Karpas-422 (cell line): ENCODE measurements at regions not wholly inside any gene's neighbourhood (a gene's known extent, or its start where the extent isn't known, plus 50 kb on each side); places are given as distances from the start of the nearest gene placed in this dataset. TPM values are rescaled to one million over a fixed set of nuclear protein-coding genes. Genes with fewer than 3 reads are reported as not detected.
A peak's percentile ranks its signal among the peaks of the same experiment; 100 is the strongest.

Experiments
- DNase-seq: peaks from one replicate; pipeline ENCODE4 v3.0.0-alpha.2; 2015
- H2AFZ ChIP-seq: fragments of 200-600 bp; sonication (generic); 2 replicates; pipeline ENCODE4 v1.6.1; 2014; ENCODE audit warnings: antibody characterized with exemption, low read length, mixed read lengths
- H3K27ac ChIP-seq: fragments of 200-600 bp; sonication (generic); 2 replicates; pipeline ENCODE4 v1.5.1; 2014; ENCODE audit warnings: mild to moderate bottlenecking, low read length, moderate library complexity
- H3K27me3 ChIP-seq: fragments of 200-600 bp; sonication (generic); 2 replicates; pipeline ENCODE4 v1.6.1; 2014; ENCODE audit warnings: low read length, mixed read lengths
- H3K36me3 ChIP-seq: fragments of 200-600 bp; sonication (generic); 2 replicates; pipeline ENCODE4 v1.6.1; 2014; ENCODE audit warnings: low read length, mixed read lengths; ENCODE audit not compliant: insufficient read depth
- H3K4me1 ChIP-seq: fragments of 200-600 bp; sonication (generic); 2 replicates; pipeline ENCODE4 v1.6.1; 2014; ENCODE audit warnings: mild to moderate bottlenecking, low read length, mixed read lengths
- H3K4me2 ChIP-seq: fragments of 200-600 bp; sonication (generic); 2 replicates; pipeline ENCODE4 v1.6.1; 2014; ENCODE audit warnings: low read length, low read depth, mild to moderate bottlenecking; ENCODE audit not compliant: poor library complexity, severe bottlenecking
- H3K4me3 ChIP-seq: fragments of 200-600 bp; sonication (generic); 2 replicates; pipeline ENCODE4 v1.5.1; 2014; ENCODE audit warnings: mild to moderate bottlenecking, antibody characterized with exemption, low read length, mixed read lengths
- H3K79me2 ChIP-seq: fragments of 200-600 bp; sonication (generic); 2 replicates; pipeline ENCODE4 v1.6.1; 2014; ENCODE audit warnings: mild to moderate bottlenecking, low read length, mixed read lengths
- H3K9ac ChIP-seq: fragments of 200-600 bp; sonication (generic); 2 replicates; pipeline ENCODE4 v1.6.0; 2014; ENCODE audit warnings: low read length
- H3K9me2 ChIP-seq: fragments of 200-600 bp; sonication (generic), shearing (Covaris generic); replicated peaks from 2 replicates; pipeline ENCODE4 v1.6.0; 2014; ENCODE audit warnings: mild to moderate bottlenecking, low read length, moderate library complexity; ENCODE audit not compliant: insufficient read depth
- H3K9me3 ChIP-seq: fragments of 300-700, 200-600 bp; sonication (generic); 2 replicates; pipeline ENCODE4 v1.6.1; 2014; ENCODE audit warnings: low read length, mixed read lengths
- H4K20me1 ChIP-seq: fragments of 200-600 bp; sonication (generic); 2 replicates; pipeline ENCODE4 v1.6.1; 2014; ENCODE audit warnings: mild to moderate bottlenecking, antibody characterized with exemption, low read length, low read depth; ENCODE audit not compliant: insufficient read depth
- small RNA-seq: library from RNA; depleted of rRNA; stranded (forward); fragments of <200 nt; gene quantifications from one replicate; pipeline ENCODE3, GENCODE V24; 2014

DNA sequence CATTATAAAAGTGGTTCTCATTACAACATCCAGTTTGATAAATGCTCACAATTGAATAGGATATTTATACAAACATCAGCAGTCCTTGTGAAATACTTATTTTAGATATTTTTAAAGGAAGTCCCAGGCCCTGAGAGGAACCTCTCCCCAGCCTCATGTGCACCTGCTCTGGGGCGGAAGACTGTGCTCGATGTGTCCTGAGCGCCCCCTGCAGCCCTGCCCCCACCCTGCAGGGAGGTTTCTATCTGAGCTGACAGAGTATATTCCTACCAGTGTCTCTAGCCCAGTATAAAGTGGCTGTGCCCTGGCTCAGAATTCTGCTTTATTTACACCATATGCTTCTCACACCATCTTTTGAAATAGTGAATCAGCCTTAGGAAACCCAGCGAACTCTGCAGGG is 1349.1 kb downstream of the TMEM121 start:
- Histone ChIP-seq H2AFZ (no peak overlapping the region), H3K4me3 (no peak overlapping the region), H3K4me2 (peak overlapping the region; percentile 33), H3K9me2 (no peaks in the 10 kb centered on the region), H3K36me3 (no peaks in the 10 kb centered on the region), H3K4me1 (peaks cover 14% of the 10 kb centered on the region), H3K9me3 (peaks cover 5% of the 10 kb centered on the region; the same call in 1 of the 2 replicates), H3K9ac (no peak overlapping the region), H3K79me2 (no peaks in the 10 kb centered on the region), H3K27me3 (no peaks in the 10 kb centered on the region; the same call in 1 of the 2 replicates), H4K20me1 (no peaks in the 10 kb centered on the region), H3K27ac (no peak overlapping the region)
- peak; percentile 77 for DNase-seq

DNA sequence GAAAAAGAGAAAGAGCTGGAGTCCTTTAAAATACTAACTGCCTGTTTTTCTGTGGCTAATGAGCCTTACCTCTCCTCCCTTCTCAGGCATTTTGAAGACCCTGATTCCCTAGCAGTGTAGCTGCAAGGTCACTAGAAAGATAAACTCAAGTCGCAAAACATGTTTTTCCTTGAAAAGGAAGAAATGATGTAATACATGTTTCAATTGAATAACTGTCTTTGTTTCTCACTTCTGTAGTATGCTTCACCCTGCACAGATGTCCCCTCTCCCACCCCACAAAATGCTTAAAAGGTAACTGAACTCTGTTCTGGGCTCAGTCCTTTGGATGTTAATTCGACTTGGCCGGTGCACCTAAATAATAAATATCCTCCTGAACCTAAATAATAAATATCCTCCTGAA is 1350.3 kb downstream of the TMEM121 start:
- H3K4me1 ChIP-seq, result peaks cover 14% of the 10 kb centered on the region
- no peaks in the 10 kb centered on the region for H3K36me3 ChIP-seq
- H3K9me3 ChIP-seq, result peaks cover 5% of the 10 kb centered on the region; the same call in 1 of the 2 replicates
- no peak overlapping the region for H2AFZ ChIP-seq
- no peaks in the 10 kb centered on the region; the same call in 1 of the 2 replicates for H3K27me3 ChIP-seq
- no peak overlapping the region for H3K9ac ChIP-seq
- H3K79me2 ChIP-seq, result no peaks in the 10 kb centered on the region
- no peaks in the 10 kb centered on the region; the same call in 1 of the 2 replicates for H3K9me2 ChIP-seq
- DNase-seq, result no peak
- no peak overlapping the region for H3K27ac ChIP-seq
- H3K4me3 ChIP-seq, result no peak overlapping the region
- H3K4me2 ChIP-seq, result no peak overlapping the region
- H4K20me1 ChIP-seq, result no peaks in the 10 kb centered on the region

- no peaks in the 10 kb centered on the region for H3K36me3 ChIP-seq
- H2AFZ ChIP-seq, result no peak overlapping the region
- H4K20me1 ChIP-seq, result no peaks in the 10 kb centered on the region
- no peak for DNase-seq
- H3K4me1 ChIP-seq, result peaks cover 14% of the 10 kb centered on the region
- H3K4me2 ChIP-seq, result no peak overlapping the region
- no peak overlapping the region for H3K9ac ChIP-seq
- no peaks in the 10 kb centered on the region; the same call in 1 of the 2 replicates for H3K27me3 ChIP-seq
- no peaks in the 10 kb centered on the region; the same call in 1 of the 2 replicates for H3K9me2 ChIP-seq
- peaks cover 6% of the 10 kb centered on the region; the same call in 1 of the 2 replicates for H3K9me3 ChIP-seq
- H3K27ac ChIP-seq, result no peak overlapping the region
- H3K4me3 ChIP-seq, result no peak overlapping the region
- H3K79me2 ChIP-seq, result no peaks in the 10 kb centered on the region
Measured at GRCh38 chr14:106877517-106877916, 1351.1 kb downstream of the TMEM121 start.

- H3K9me2 ChIP-seq, result no peaks in the 10 kb centered on the region; the same call in 1 of the 2 replicates
- H3K4me3 ChIP-seq, result no peak overlapping the region
- H3K79me2 ChIP-seq, result no peaks in the 10 kb centered on the region
- no peak overlapping the region for H3K27ac ChIP-seq
- no peak overlapping the region for H3K4me2 ChIP-seq
- peak; percentile 90 for DNase-seq
- no peaks in the 10 kb centered on the region for H4K20me1 ChIP-seq
- no peak overlapping the region for H2AFZ ChIP-seq
- H3K27me3 ChIP-seq, result no peaks in the 10 kb centered on the region; the same call in 1 of the 2 replicates
- H3K9me3 ChIP-seq, result peaks cover 13% of the 10 kb centered on the region
- H3K36me3 ChIP-seq, result no peaks in the 10 kb centered on the region
- no peak overlapping the region for H3K9ac ChIP-seq
- H3K4me1 ChIP-seq, result peaks cover 9% of the 10 kb centered on the region
Measured at GRCh38 chr14:106879241-106879640, 1352.9 kb downstream of the TMEM121 start.

- DNase-seq, result peak; percentile 61
- Histone ChIP-seq H3K9me2 (no peaks in the 10 kb centered on the region; the same call in 1 of the 2 replicates), H2AFZ (no peak overlapping the region), H4K20me1 (no peaks in the 10 kb centered on the region), H3K4me3 (no peak overlapping the region), H3K9ac (no peak overlapping the region), H3K27me3 (no peaks in the 10 kb centered on the region; the same call in 1 of the 2 replicates), H3K4me2 (no peak overlapping the region), H3K4me1 (no peaks in the 10 kb centered on the region), H3K36me3 (no peaks in the 10 kb centered on the region), H3K9me3 (peaks cover 13% of the 10 kb centered on the region), H3K79me2 (no peaks in the 10 kb centered on the region), H3K27ac (no peak overlapping the region)
Measured at GRCh38 chr14:106883218-106883692, 1356.9 kb downstream of the TMEM121 start.

Small RNAs in the stretch of these regions (small RNA-seq; reads per million reads assigned to genes)
- gene AC244452.1, result not detected
- gene IGHD1-1, result not detected
- gene IGHD1-14, result not detected
- not detected for gene IGHD1-20
- gene IGHD1-26, result not detected
- gene IGHD1-7, result not detected
- gene IGHD2-15, result not detected
- not detected for gene IGHD2-2
- gene IGHD2-21, result not detected
- gene IGHD2-8, result not detected
- not detected for gene IGHD3-10
- gene IGHD3-16, result not detected
- gene IGHD3-22, result not detected
- gene IGHD3-3, result not detected
- gene IGHD3-9, result not detected
- not detected for gene IGHD4-11
- gene IGHD4-17, result not detected
- not detected for gene IGHD4-23
- gene IGHD4-4, result not detected
- not detected for gene IGHD5-12
- not detected for gene IGHD5-18
- gene IGHD5-24, result not detected
- not detected for gene IGHD5-5
- not detected for gene IGHD6-13
- not detected for gene IGHD6-19
- gene IGHD6-25, result not detected
- gene IGHD6-6, result not detected
- gene IGHD7-27, result not detected
- gene IGHJ1, result not detected
- gene IGHJ1P, result not detected
- gene IGHJ2, result not detected
- gene IGHJ2P, result not detected
- gene IGHJ3, result 0.28 reads per million
- gene IGHJ3P, result 0.32 reads per million
- gene IGHJ4, result 0.28 reads per million
- gene IGHJ5, result not detected
- gene IGHJ6, result 0.24 reads per million
- gene IGHV1-12, result not detected
- gene IGHV1-14, result not detected
- gene IGHV3-19, result not detected
- gene IGHV3-57, result not detected
- not detected for gene IGHV3-76
- 0.24 reads per million for gene IGHV5-78
- gene IGHV7-40, result not detected
- not detected for gene IGHVII-1-1
- not detected for gene IGHVII-15-1
- gene IGHVII-22-1, result not detected
- gene IGHVII-28-1, result not detected
- not detected for gene IGHVII-33-1
- not detected for gene IGHVII-40-1
- gene IGHVII-44-2, result not detected
- gene IGHVII-46-1, result not detected
- not detected for gene IGHVII-49-1
- gene IGHVII-51-2, result not detected
- gene IGHVII-53-1, result not detected
- not detected for gene IGHVII-60-1
- not detected for gene IGHVII-62-1
- not detected for gene IGHVII-67-1
- not detected for gene IGHVII-74-1
- gene IGHVII-78-1, result not detected
- gene IGHVIII-11-1, result not detected
- gene IGHVIII-13-1, result not detected
- gene IGHVIII-2-1, result not detected
- not detected for gene IGHVIII-22-2
- gene IGHVIII-25-1, result not detected
- not detected for gene IGHVIII-26-1
- not detected for gene IGHVIII-38-1
- not detected for gene IGHVIII-5-1
- not detected for gene IGHVIII-5-2
- gene IGHVIII-67-2, result not detected
- gene IGHVIII-67-3, result not detected
- gene IGHVIII-67-4, result not detected
- not detected for gene IGHVIII-76-1
- not detected for gene IGHVIII-82
- gene MIR4507, result not detected
- not detected for gene MIR4537
- not detected for gene MIR4538
- not detected for gene MIR4539
- not detected for gene MIR5195
- not detected for gene MIR8071-1
- gene MIR8071-2, result not detected
- gene RNA5SP389, result not detected
